Fibroblast of peridontal ligament (primary cell): ENCODE measurements at regions not wholly inside any gene's neighbourhood (a gene's known extent, or its start where the extent isn't known, plus 50 kb on each side); places are given as distances from the start of the nearest gene placed in this dataset.

Experiments
- DNase-seq: peaks from one replicate; pipeline ENCODE4 v3.0.0-alpha.2; 2010; ENCODE audit errors: extremely low read depth

GRCh38 chr15:70284438-70285214 is 186.9 kb upstream of the TLE3 start:
- DNase-seq, result no peak

- no peak for DNase-seq
Observed at GRCh38 chr15:70283511-70283910, 185.8 kb upstream of the TLE3 start.

- DNase-seq, result peak; percentile 30
Observed at GRCh38 chr15:70281811-70282307, 184.1 kb upstream of the TLE3 start.

GRCh38 chr15:70281261-70281810 is 183.6 kb upstream of the TLE3 start:
- DNase-seq, result no peak

- no peak for DNase-seq
Observed at GRCh38 chr15:70280781-70281180, 183.1 kb upstream of the TLE3 start.

GRCh38 chr15:70279096-70279495 is 181.4 kb upstream of the TLE3 start:
- DNase-seq, result no peak

GRCh38 chr15:70278644-70279043 is 180.9 kb upstream of the TLE3 start:
- DNase-seq, result no peak

GRCh38 chr15:70277556-70277955 is 179.8 kb upstream of the TLE3 start:
- DNase-seq, result no peak

- no peak for DNase-seq
Observed at GRCh38 chr15:70276401-70276800, 178.7 kb upstream of the TLE3 start.

GRCh38 chr15:70275461-70276138 is 177.9 kb upstream of the TLE3 start:
- DNase-seq, result no peak

- no peak for DNase-seq
Observed at GRCh38 chr15:70274908-70275307, 177.2 kb upstream of the TLE3 start.

- no peak for DNase-seq
Observed at GRCh38 chr15:70274255-70274880, 176.7 kb upstream of the TLE3 start.

GRCh38 chr15:70273808-70274207 is 176.1 kb upstream of the TLE3 start:
- no peak for DNase-seq

GRCh38 chr15:70272565-70273355 is 175.0 kb upstream of the TLE3 start:
- no peak for DNase-seq

- DNase-seq, result peak; percentile 91
Observed at GRCh38 chr15:70271422-70272088, 173.8 kb upstream of the TLE3 start.

- no peak for DNase-seq
Observed at GRCh38 chr15:70270752-70271111, 173.0 kb upstream of the TLE3 start.

GRCh38 chr15:70269991-70270751 is 172.5 kb upstream of the TLE3 start:
- DNase-seq, result peak; percentile 14

GRCh38 chr15:70269311-70269911 is 171.7 kb upstream of the TLE3 start:
- no peak for DNase-seq

- no peak for DNase-seq
Observed at GRCh38 chr15:70268698-70269251, 171.1 kb upstream of the TLE3 start.

- DNase-seq, result no peak
Observed at GRCh38 chr15:70267879-70268278, 170.2 kb upstream of the TLE3 start.
